ENCODE measurements at regions not wholly inside any gene's neighbourhood (a gene's known extent, or its start where the extent isn't known, plus 50 kb on each side); places are given as distances from the start of the nearest gene placed in this dataset.

- no peak for TF ChIP-seq CTCF (IDR thresholded peaks at IDR 0.05; ENCODE audit: low read depth, low read length, poor library complexity, severe bottlenecking)
- no peak for TF ChIP-seq EZH2phosphoT487 (IDR thresholded peaks at IDR 0.05; ENCODE audit: borderline replicate concordance, low read length)
Observed at GRCh38 chr18:41734917-41735316, 220.1 kb upstream of the PIK3C3 start.

All from DOHH2 (cell line).